WTC11 (cell line): ENCODE measurements at regions not wholly inside any gene's neighbourhood (a gene's known extent, or its start where the extent isn't known, plus 50 kb on each side); places are given as distances from the start of the nearest gene placed in this dataset.

Source experiments
- ATAC-seq: fragments of 200-7000 bp; cut with Tn5 transposase; 2 replicates; pipeline ENCODE4 v1.10.0; 2021; ENCODE audit warnings: mild to moderate bottlenecking, moderate library complexity
- CTCF ChIA-PET: fragments of 300-600 bp; sonication (Branson Sonifier 250); formaldehyde crosslinking; loops from one replicate; lab custom pipeline; 2021; ENCODE audit warnings: antibody characterized with exemption; lab: Charles Lee
- POLR2A ChIA-PET: fragments of 350-600 bp; sonication (Branson Sonifier 250); formaldehyde crosslinking; loops from one replicate; lab custom pipeline; 2021; ENCODE audit warnings: antibody characterized with exemption; lab: Charles Lee
- DNase-seq: peaks from one replicate; pipeline ENCODE4 v3.0.0; 2021; ENCODE audit warnings: low spot score
- H3K27ac Mint-ChIP-seq: 2 replicates; pipeline ENCODE4 v1.8.0; 2021; ENCODE audit warnings: mixed read lengths
- H3K27me3 Mint-ChIP-seq: 2 replicates; pipeline ENCODE4 v1.8.0; 2021; ENCODE audit warnings: low read depth, mild to moderate bottlenecking, moderate library complexity, mixed read lengths
- H3K36me3 Mint-ChIP-seq: 2 replicates; pipeline ENCODE4 v1.8.0; 2021; ENCODE audit warnings: mixed read lengths
- H3K4me1 Mint-ChIP-seq: 2 replicates; pipeline ENCODE4 v1.8.0; 2022; ENCODE audit warnings: mixed read lengths
- H3K4me3 Mint-ChIP-seq: 2 replicates; pipeline ENCODE4 v1.8.0; 2021; ENCODE audit warnings: mild to moderate bottlenecking, moderate library complexity, mixed read lengths
- H3K9me3 Mint-ChIP-seq: 2 replicates; pipeline ENCODE4 v1.8.0; 2021; ENCODE audit warnings: mixed read lengths
- ATF3 ChIP-seq: sonication (generic); formaldehyde crosslinking; conservative IDR thresholded peaks from 2 replicates; pipeline ENCODE4 v1.8.1; 2022; ENCODE audit warnings: mild to moderate bottlenecking, missing genetic modification reagents
- CDX4 ChIP-seq: fragments of 250-450 bp; sonication (Bioruptor Pico); IDR thresholded peaks from 2 replicates; pipeline ENCODE4 v1.9.0; 2021; ENCODE audit warnings: moderate library complexity, mild to moderate bottlenecking, inconsistent platforms, borderline replicate concordance
- CREM ChIP-seq: sonication (generic); formaldehyde crosslinking; IDR thresholded peaks from 2 replicates; pipeline ENCODE4 v1.8.1; 2022; ENCODE audit warnings: mild to moderate bottlenecking, missing genetic modification reagents, moderate library complexity
- ESRRA ChIP-seq: sonication (generic); formaldehyde crosslinking; IDR thresholded peaks from 2 replicates; pipeline ENCODE4 v1.8.1; 2022; ENCODE audit warnings: mild to moderate bottlenecking, missing genetic modification reagents, borderline replicate concordance
- FOXK1 ChIP-seq: sonication (generic); formaldehyde crosslinking; IDR thresholded peaks from 2 replicates; pipeline ENCODE4 v1.8.0; 2022; ENCODE audit warnings: mild to moderate bottlenecking, moderate library complexity, missing genetic modification reagents
- IRF2 ChIP-seq: sonication (generic); formaldehyde crosslinking; IDR thresholded peaks from 2 replicates; pipeline ENCODE4 v1.8.0; 2022; ENCODE audit warnings: low read depth, missing genetic modification reagents, borderline replicate concordance
- JUN ChIP-seq: sonication (generic); formaldehyde crosslinking; IDR thresholded peaks from 2 replicates; pipeline ENCODE4 v1.8.0; 2023; ENCODE audit warnings: mild to moderate bottlenecking, missing genetic modification reagents
- MXD4 ChIP-seq: fragments of 250-450 bp; sonication (Bioruptor Pico); IDR thresholded peaks from 2 replicates; pipeline ENCODE4 v1.8.0; 2021; ENCODE audit warnings: mild to moderate bottlenecking, moderate library complexity, borderline replicate concordance
- MYBL2 ChIP-seq: sonication (generic); formaldehyde crosslinking; IDR thresholded peaks from 2 replicates; pipeline ENCODE4 v1.8.1; 2023; ENCODE audit warnings: mild to moderate bottlenecking, moderate library complexity, missing genetic modification reagents
- NFATC4 ChIP-seq: fragments of 250-450 bp; sonication (Bioruptor Pico); IDR thresholded peaks from 2 replicates; pipeline ENCODE4 v1.9.0; 2021; ENCODE audit warnings: mild to moderate bottlenecking
- NFE2L1 ChIP-seq: sonication (generic); formaldehyde crosslinking; IDR thresholded peaks from 2 replicates; pipeline ENCODE4 v1.8.1; 2023; ENCODE audit warnings: missing genetic modification reagents
- NFYB ChIP-seq: sonication (generic); formaldehyde crosslinking; conservative IDR thresholded peaks from 2 replicates; pipeline ENCODE4 v1.8.0; 2022; ENCODE audit warnings: low read depth, missing genetic modification reagents
- NR2C2 ChIP-seq: sonication (generic); formaldehyde crosslinking; IDR thresholded peaks from 2 replicates; pipeline ENCODE4 v1.8.0; 2022; ENCODE audit warnings: mild to moderate bottlenecking, missing genetic modification reagents
- NR3C1 ChIP-seq: sonication (generic); formaldehyde crosslinking; conservative IDR thresholded peaks from 2 replicates; pipeline ENCODE4 v1.8.1; 2023; ENCODE audit warnings: low read depth, mild to moderate bottlenecking, missing genetic modification reagents
- PRDM15 ChIP-seq: sonication (generic); formaldehyde crosslinking; IDR thresholded peaks from 2 replicates; pipeline ENCODE4 v1.8.0; 2022; ENCODE audit warnings: missing genetic modification reagents
- PREB ChIP-seq: sonication (generic); formaldehyde crosslinking; IDR thresholded peaks from 2 replicates; pipeline ENCODE4 v1.8.1; 2022; ENCODE audit warnings: mild to moderate bottlenecking, missing genetic modification reagents, moderate library complexity, borderline replicate concordance
- RELA ChIP-seq: sonication (generic); formaldehyde crosslinking; IDR thresholded peaks from 2 replicates; pipeline ENCODE4 v1.8.1; 2022; ENCODE audit warnings: missing genetic modification reagents, mild to moderate bottlenecking, borderline replicate concordance
- RORB ChIP-seq: fragments of 250-450 bp; sonication (Bioruptor Pico); IDR thresholded peaks from 2 replicates; pipeline ENCODE4 v1.9.0; 2021; ENCODE audit warnings: mild to moderate bottlenecking
- TEAD1 ChIP-seq: sonication (generic); formaldehyde crosslinking; IDR thresholded peaks from 2 replicates; pipeline ENCODE4 v1.8.0; 2022; ENCODE audit warnings: mild to moderate bottlenecking, missing genetic modification reagents
- USF1 ChIP-seq: sonication (generic); formaldehyde crosslinking; IDR thresholded peaks from 2 replicates; pipeline ENCODE4 v1.8.0; 2022; ENCODE audit warnings: mild to moderate bottlenecking, missing genetic modification reagents
- ZNF232 ChIP-seq: sonication (generic); formaldehyde crosslinking; IDR thresholded peaks from 2 replicates; pipeline ENCODE4 v1.8.0; 2022; ENCODE audit warnings: mild to moderate bottlenecking, missing genetic modification reagents
- ZNF317 ChIP-seq: sonication (generic); formaldehyde crosslinking; IDR thresholded peaks from 2 replicates; pipeline ENCODE4 v1.8.1; 2023; ENCODE audit warnings: low read depth, mild to moderate bottlenecking, moderate library complexity, missing genetic modification reagents, borderline replicate concordance
- ZNF512 ChIP-seq: sonication (generic); formaldehyde crosslinking; IDR thresholded peaks from 2 replicates; pipeline ENCODE4 v1.8.1; 2022; ENCODE audit warnings: missing genetic modification reagents, borderline replicate concordance
- ZNF671 ChIP-seq: fragments of 250-450 bp; sonication (Bioruptor Pico); IDR thresholded peaks from 2 replicates; pipeline ENCODE4 v1.8.0; 2021; ENCODE audit warnings: mild to moderate bottlenecking
- TF ChIP-seq, protein P1 (sequence below): fragments of 250-450 bp; sonication (Bioruptor Pico); IDR thresholded peaks from 2 replicates; pipeline ENCODE4 v1.8.0; 2021; ENCODE audit warnings: mild to moderate bottlenecking
- TF ChIP-seq, protein P2 (sequence below): sonication (generic); formaldehyde crosslinking; IDR thresholded peaks from 2 replicates; pipeline ENCODE4 v1.8.1; 2022; ENCODE audit warnings: low read depth, mild to moderate bottlenecking, moderate library complexity, missing genetic modification reagents, borderline replicate concordance

DNA sequence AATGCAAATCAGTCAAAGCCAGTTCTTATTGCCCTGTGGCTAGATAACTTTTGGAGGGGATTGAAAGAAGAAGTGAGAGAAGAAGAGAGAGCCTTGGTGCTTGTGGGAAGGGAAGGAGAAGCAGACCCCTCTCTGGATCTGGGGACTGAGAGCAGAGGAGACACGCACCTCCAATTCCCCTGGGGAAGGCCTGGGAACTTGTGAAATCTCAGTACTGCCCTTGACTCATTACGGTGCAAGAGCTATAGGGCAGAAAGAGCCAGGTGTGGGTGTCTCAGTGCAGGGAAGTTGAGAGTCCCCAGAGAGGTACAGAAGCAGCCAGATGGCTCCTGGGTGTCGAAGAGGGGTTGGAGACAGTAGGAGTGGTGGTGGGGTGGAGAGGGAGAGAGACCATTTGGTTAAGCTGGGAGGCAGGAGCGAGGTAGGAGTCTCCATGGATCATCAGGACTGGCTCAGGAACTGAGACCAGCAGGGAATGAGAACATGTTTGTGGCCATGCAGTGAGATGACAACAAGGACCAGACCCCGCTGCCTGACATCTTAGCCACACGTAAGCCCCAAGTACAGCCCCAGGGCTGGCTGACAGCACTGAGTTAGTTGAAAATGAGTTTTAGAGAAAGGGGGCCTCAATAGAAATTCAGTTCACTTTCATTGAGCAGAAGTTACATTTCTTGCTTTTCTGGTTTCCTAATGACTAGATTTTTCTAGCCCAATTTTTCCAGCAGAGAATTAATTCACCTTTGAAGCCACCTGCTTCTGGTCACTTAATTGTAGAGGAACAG, 238.2 kb downstream of the BUB3 start:
- Mint-ChIP-seq H3K36me3 (peaks cover 38% of the 10 kb centered on the region), H3K27me3 (no peaks in the 10 kb centered on the region; the same call in 1 of the 2 replicates), H3K27ac (no peak overlapping the region), H3K9me3 (peaks cover 41% of the 10 kb centered on the region), H3K4me1 (0 out of 2 replicates have a peak, but pooled peaks cover 2% of the 10 kb centered on the region), H3K4me3 (no peak overlapping the region)
- DNase-seq (no peak), ATAC-seq (no peak)
- no peak for TF ChIP-seq PRDM15 (CRISPR knock-in tag)
- TF ChIP-seq JUN = no peak
- no peak for TF ChIP-seq PREB
- TF ChIP-seq ESRRA = no peak
- TF ChIP-seq NFE2L1 (CRISPR knock-in tag) = no peak
- no peak for TF ChIP-seq ZNF232 (CRISPR knock-in tag)
- TF ChIP-seq NR3C1 (CRISPR knock-in tag) = no peak
- no peak for TF ChIP-seq ZNF317 (CRISPR knock-in tag)
- TF ChIP-seq, protein P1, sequence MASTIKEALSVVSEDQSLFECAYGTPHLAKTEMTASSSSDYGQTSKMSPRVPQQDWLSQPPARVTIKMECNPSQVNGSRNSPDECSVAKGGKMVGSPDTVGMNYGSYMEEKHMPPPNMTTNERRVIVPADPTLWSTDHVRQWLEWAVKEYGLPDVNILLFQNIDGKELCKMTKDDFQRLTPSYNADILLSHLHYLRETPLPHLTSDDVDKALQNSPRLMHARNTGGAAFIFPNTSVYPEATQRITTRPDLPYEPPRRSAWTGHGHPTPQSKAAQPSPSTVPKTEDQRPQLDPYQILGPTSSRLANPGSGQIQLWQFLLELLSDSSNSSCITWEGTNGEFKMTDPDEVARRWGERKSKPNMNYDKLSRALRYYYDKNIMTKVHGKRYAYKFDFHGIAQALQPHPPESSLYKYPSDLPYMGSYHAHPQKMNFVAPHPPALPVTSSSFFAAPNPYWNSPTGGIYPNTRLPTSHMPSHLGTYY = no peak
- no peak for TF ChIP-seq RORB (CRISPR knock-in tag)
- no peak for TF ChIP-seq FOXK1 (CRISPR knock-in tag)
- TF ChIP-seq MYBL2 = no peak
- no peak for TF ChIP-seq ZNF512
- TF ChIP-seq NFATC4 (CRISPR knock-in tag) = no peak
- no peak for TF ChIP-seq ZNF671 (CRISPR knock-in tag)
- TF ChIP-seq RELA (CRISPR knock-in tag) = no peak
- TF ChIP-seq CREM (CRISPR knock-in tag) = no peak
- TF ChIP-seq ATF3 (CRISPR knock-in tag) = no peak
- no peak for TF ChIP-seq IRF2
- ChIA-PET CTCF (interaction anchor here (1.2 kb wide), 1 partner anchor 181 kb away, joined by 3 read pairs; no protein-coding TSS in a partner anchor), POLR2A (no interaction called here)

- ChIA-PET CTCF (no interaction called here), POLR2A (no interaction called here)
- Mint-ChIP-seq H3K4me3 (no peak overlapping the region), H3K27ac (no peak overlapping the region), H3K36me3 (peaks cover 30% of the 10 kb centered on the region), H3K4me1 (0 out of 2 replicates have a peak, but pooled peaks cover 2% of the 10 kb centered on the region), H3K27me3 (no peaks in the 10 kb centered on the region; the same call in 1 of the 2 replicates), H3K9me3 (peaks cover 34% of the 10 kb centered on the region)
- no peak for ATAC-seq
- no peak for DNase-seq
- TF ChIP-seq NFYB (CRISPR knock-in tag) = no peak
- TF ChIP-seq, protein P2, sequence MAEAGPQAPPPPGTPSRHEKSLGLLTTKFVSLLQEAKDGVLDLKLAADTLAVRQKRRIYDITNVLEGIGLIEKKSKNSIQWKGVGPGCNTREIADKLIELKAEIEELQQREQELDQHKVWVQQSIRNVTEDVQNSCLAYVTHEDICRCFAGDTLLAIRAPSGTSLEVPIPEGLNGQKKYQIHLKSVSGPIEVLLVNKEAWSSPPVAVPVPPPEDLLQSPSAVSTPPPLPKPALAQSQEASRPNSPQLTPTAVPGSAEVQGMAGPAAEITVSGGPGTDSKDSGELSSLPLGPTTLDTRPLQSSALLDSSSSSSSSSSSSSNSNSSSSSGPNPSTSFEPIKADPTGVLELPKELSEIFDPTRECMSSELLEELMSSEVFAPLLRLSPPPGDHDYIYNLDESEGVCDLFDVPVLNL (CRISPR knock-in tag) = no peak
- TF ChIP-seq TEAD1 = no peak
- TF ChIP-seq NR2C2 (CRISPR knock-in tag) = no peak
- TF ChIP-seq CDX4 (CRISPR knock-in tag) = no peak
- TF ChIP-seq USF1 = no peak
- TF ChIP-seq MXD4 (CRISPR knock-in tag) = no peak
Measured at GRCh38 chr10:123393170-123393569, 239.0 kb downstream of the BUB3 start.
